ENCODE measurements at regions not wholly inside any gene's neighbourhood (a gene's known extent, or its start where the extent isn't known, plus 50 kb on each side); places are given as distances from the start of the nearest gene placed in this dataset.
A peak's percentile ranks its signal among the peaks of the same experiment; 100 is the strongest.
"Not testable (repeated sequence)": the region's sequence is repeated elsewhere in the genome, so short reads cannot be mapped to it uniquely, and the experiment has no call there.

DNA sequence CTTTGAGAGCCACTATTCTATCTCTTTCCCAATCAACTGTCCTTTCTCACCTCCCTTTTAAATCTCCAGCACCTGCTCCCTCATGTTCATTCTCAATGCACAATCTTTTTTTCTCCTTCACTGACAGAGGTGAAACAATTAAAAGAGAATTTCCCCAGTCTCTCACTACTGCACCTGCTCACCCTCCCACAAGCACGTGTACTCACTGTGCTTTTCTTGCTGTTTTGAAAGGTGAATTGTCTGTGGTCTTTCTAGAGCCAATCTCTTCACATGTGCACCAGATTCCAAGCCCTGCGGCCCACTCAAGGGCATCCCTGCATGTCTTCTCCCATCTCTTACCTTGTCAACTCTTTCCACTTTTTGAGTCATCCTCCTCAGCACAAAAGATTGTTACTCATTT, 95.8 kb downstream of the SPDYE17 start:
- H3K27ac Mint-ChIP-seq; DNase-seq; H3K9me3 Mint-ChIP-seq (ENCODE audit: low read depth); H3K36me3 Mint-ChIP-seq; H3K4me1 Mint-ChIP-seq; ATAC-seq; H3K27me3 Mint-ChIP-seq; CTCF ChIA-PET; H3K4me3 Mint-ChIP-seq: not testable (repeated sequence)

- H3K4me1 Mint-ChIP-seq; H3K4me3 Mint-ChIP-seq; H3K36me3 Mint-ChIP-seq; CTCF ChIA-PET; H3K9me3 Mint-ChIP-seq (ENCODE audit: low read depth); ATAC-seq; H3K27ac Mint-ChIP-seq; DNase-seq: not testable (repeated sequence)
- H3K27me3 Mint-ChIP-seq = peaks cover 12% of the 10 kb centered on the region
Observed at GRCh38 chr7:76934711-76935110, 97.5 kb downstream of the SPDYE17 start.

GRCh38 chr7:76932957-76933356, 99.2 kb downstream of the SPDYE17 start:
- DNase-seq; H3K4me1 Mint-ChIP-seq; H3K4me3 Mint-ChIP-seq; H3K9me3 Mint-ChIP-seq (ENCODE audit: low read depth); H3K27ac Mint-ChIP-seq; H3K36me3 Mint-ChIP-seq; CTCF ChIA-PET: not testable (repeated sequence)
- peaks cover 21% of the 10 kb centered on the region for H3K27me3 Mint-ChIP-seq
- peak; percentile 20 for ATAC-seq

GRCh38 chr7:76931441-76931840, 100.7 kb downstream of the SPDYE17 start:
- H3K27ac Mint-ChIP-seq; CTCF ChIA-PET; H3K36me3 Mint-ChIP-seq; H3K9me3 Mint-ChIP-seq (ENCODE audit: low read depth); ATAC-seq; H3K4me3 Mint-ChIP-seq; H3K4me1 Mint-ChIP-seq; DNase-seq: not testable (repeated sequence)
- H3K27me3 Mint-ChIP-seq = peaks cover 17% of the 10 kb centered on the region

- peaks cover 17% of the 10 kb centered on the region for H3K27me3 Mint-ChIP-seq
- H3K4me1 Mint-ChIP-seq; CTCF ChIA-PET; DNase-seq; H3K27ac Mint-ChIP-seq; H3K36me3 Mint-ChIP-seq; H3K4me3 Mint-ChIP-seq; H3K9me3 Mint-ChIP-seq (ENCODE audit: low read depth); ATAC-seq: not testable (repeated sequence)
Observed at GRCh38 chr7:76930416-76930815, 101.7 kb downstream of the SPDYE17 start.

DNA sequence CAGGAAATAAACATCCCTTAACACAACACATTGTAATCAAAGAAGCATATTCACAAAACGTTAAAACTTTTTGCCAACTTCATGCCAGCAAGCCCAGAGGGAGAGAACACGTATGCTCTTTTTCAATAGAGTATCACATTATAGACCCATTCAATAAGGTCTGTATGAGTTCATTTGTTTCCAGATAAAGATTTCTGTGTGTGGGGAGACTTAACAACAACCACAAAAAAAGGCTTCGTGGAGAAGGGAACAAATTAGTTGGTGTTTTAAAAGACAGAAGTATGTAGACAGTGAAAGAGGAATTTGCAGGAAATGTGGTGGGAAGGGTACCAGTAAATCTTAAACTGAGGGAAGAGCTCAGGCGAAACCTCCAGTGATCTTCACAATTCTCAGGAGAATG, 103.4 kb downstream of the SPDYE17 start:
- CTCF ChIA-PET; ATAC-seq; H3K4me3 Mint-ChIP-seq; H3K4me1 Mint-ChIP-seq; DNase-seq; H3K9me3 Mint-ChIP-seq (ENCODE audit: low read depth); H3K36me3 Mint-ChIP-seq; H3K27ac Mint-ChIP-seq: not testable (repeated sequence)
- peaks cover 22% of the 10 kb centered on the region for H3K27me3 Mint-ChIP-seq

- CTCF ChIA-PET; H3K27ac Mint-ChIP-seq; DNase-seq; H3K9me3 Mint-ChIP-seq (ENCODE audit: low read depth); H3K4me3 Mint-ChIP-seq; H3K4me1 Mint-ChIP-seq; H3K36me3 Mint-ChIP-seq; ATAC-seq: not testable (repeated sequence)
- peaks cover 21% of the 10 kb centered on the region for H3K27me3 Mint-ChIP-seq
Observed at GRCh38 chr7:76927741-76928393, 104.3 kb downstream of the SPDYE17 start.

GRCh38 chr7:76926416-76926815, 105.7 kb downstream of the SPDYE17 start:
- H3K9me3 Mint-ChIP-seq (ENCODE audit: low read depth); H3K4me1 Mint-ChIP-seq; ATAC-seq; CTCF ChIA-PET; H3K27ac Mint-ChIP-seq; DNase-seq; H3K4me3 Mint-ChIP-seq; H3K36me3 Mint-ChIP-seq: not testable (repeated sequence)
- H3K27me3 Mint-ChIP-seq = peaks cover 25% of the 10 kb centered on the region

- H3K9me3 Mint-ChIP-seq (ENCODE audit: low read depth); H3K4me1 Mint-ChIP-seq; CTCF ChIA-PET; ATAC-seq; DNase-seq; H3K4me3 Mint-ChIP-seq; H3K36me3 Mint-ChIP-seq; H3K27ac Mint-ChIP-seq: not testable (repeated sequence)
- H3K27me3 Mint-ChIP-seq = peaks cover 22% of the 10 kb centered on the region
Observed at GRCh38 chr7:76924756-76925155, 107.4 kb downstream of the SPDYE17 start.

- H3K36me3 Mint-ChIP-seq; H3K4me1 Mint-ChIP-seq; H3K27me3 Mint-ChIP-seq; DNase-seq; ATAC-seq; CTCF ChIA-PET; H3K27ac Mint-ChIP-seq; H3K4me3 Mint-ChIP-seq; H3K9me3 Mint-ChIP-seq (ENCODE audit: low read depth): not testable (repeated sequence)
Observed at GRCh38 chr7:76918619-76919018, 113.5 kb downstream of the SPDYE17 start.

- DNase-seq; H3K27ac Mint-ChIP-seq; H3K4me1 Mint-ChIP-seq; H3K36me3 Mint-ChIP-seq; H3K27me3 Mint-ChIP-seq; CTCF ChIA-PET; H3K4me3 Mint-ChIP-seq; H3K9me3 Mint-ChIP-seq (ENCODE audit: low read depth); ATAC-seq: not testable (repeated sequence)
Observed at GRCh38 chr7:76914361-76914760, 117.8 kb downstream of the SPDYE17 start.

DNA sequence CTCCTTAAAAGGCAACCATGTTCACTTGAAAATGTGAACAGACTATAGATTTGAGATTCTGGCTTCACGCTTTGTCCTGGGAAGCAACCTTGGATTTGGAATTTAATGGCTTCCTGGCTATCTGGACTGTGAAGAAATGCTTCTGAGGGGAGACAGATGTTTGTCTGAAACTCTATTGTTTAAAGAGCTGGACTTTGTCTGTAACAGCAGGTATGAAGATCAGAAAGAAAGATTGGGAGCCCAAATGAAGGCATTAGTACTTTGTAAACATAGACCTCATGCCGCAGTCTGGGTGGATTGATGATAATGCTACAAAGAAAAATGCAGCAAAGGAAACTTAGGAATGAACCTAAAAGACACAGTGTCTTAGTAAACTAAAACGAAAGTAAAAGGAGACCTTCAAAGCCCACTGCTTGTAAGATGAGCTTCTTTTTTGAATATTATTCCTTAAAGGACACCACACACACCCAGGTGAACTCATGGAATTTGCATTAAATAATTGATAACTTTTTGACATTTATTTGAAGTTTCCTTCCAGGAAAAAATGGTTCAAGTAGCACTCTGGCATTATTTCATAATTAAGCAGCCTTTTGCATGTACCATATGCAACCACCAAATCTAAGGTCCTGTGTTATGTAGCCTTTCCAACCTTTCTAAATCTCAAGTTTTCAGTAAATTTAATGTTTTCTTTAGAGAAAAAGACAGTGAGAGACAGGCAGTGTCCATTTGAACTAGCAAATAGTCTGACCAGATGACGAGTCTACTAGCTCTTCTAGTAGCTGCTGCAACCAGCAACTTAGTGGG, 119.9 kb downstream of the SPDYE17 start:
- DNase-seq; H3K27ac Mint-ChIP-seq; CTCF ChIA-PET; H3K36me3 Mint-ChIP-seq; H3K4me1 Mint-ChIP-seq; ATAC-seq; H3K9me3 Mint-ChIP-seq (ENCODE audit: low read depth); H3K27me3 Mint-ChIP-seq: not testable (repeated sequence)
- peak overlapping the region; percentile 11 for H3K4me3 Mint-ChIP-seq

- H3K36me3 Mint-ChIP-seq; H3K4me1 Mint-ChIP-seq; H3K27me3 Mint-ChIP-seq; CTCF ChIA-PET; H3K4me3 Mint-ChIP-seq; H3K27ac Mint-ChIP-seq; H3K9me3 Mint-ChIP-seq (ENCODE audit: low read depth); ATAC-seq; DNase-seq: not testable (repeated sequence)
Observed at GRCh38 chr7:76904688-76905087, 127.5 kb downstream of the SPDYE17 start.

DNA sequence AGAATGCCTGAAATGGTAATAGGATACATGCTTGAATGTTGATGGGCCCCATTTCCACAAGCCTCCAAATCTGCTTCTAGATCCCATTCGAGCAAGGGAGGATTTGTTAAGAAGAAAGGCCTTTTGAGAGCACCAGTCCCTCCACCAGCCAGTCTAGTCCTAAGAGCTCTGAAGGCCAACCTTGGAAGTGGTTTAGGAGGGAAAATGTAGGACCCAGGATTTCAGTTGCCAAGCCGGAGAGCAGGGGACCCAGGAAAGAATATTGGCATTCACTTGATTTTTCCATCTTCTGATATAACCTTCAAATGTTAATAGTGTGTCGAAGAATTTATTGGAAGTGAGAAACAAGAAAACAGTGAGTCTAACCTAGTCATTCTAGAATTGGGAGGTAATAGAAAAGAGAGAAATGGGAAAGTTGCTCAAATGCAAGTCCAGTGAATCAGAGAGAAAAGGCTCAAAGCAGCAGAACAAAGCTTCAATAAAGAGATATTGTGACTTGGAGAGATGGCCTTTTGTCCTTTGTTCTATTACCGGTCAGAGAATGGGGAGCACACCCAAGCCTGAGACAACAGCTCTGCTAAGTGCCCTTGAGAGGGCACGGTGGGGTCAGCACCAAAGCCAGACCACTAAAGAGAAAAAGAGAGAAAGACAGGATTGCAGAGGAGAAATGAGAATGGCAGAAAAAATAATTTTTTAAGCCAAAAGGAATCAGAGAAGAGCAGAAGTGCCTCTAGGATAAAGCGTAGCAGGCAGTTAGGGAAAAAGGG, 130.0 kb downstream of the SPDYE17 start:
- DNase-seq, CTCF ChIA-PET, H3K4me1 Mint-ChIP-seq: not testable (repeated sequence)

More for the DNA sequence above, 130.0 kb downstream of the SPDYE17 start:
- H3K36me3 Mint-ChIP-seq; H3K9me3 Mint-ChIP-seq (ENCODE audit: low read depth); H3K4me3 Mint-ChIP-seq; H3K27me3 Mint-ChIP-seq; H3K27ac Mint-ChIP-seq; ATAC-seq: not testable (repeated sequence)

Data from activated CD8-positive, alpha-beta memory T cell treated with anti-CD3 and anti-CD28 coated beads, Interleukin-2, amount 10 ng/mL, durations not matched to agents 7 days and 5 days (primary cell).